ENCODE measurements at regions not wholly inside any gene's neighbourhood (a gene's known extent, or its start where the extent isn't known, plus 50 kb on each side); places are given as distances from the start of the nearest gene placed in this dataset.

DNA sequence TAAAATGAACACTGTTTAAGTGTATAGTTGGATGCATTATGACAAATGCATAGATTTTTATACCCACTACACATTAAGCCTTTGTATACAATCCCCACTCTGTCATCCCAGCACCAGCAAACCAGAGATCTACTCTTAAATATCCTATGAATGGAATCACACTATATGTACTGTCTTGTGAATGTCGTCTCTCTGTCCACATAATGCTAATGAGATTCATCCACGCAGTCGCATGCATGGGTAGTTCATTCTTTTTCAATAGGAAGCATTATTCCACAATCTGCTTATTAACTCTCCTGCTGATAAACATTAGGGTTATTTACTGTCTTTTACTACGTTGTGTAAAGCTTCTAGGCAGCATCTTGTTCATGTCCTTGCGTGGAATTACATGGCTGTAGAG is 892.3 kb downstream of the LTN1 start:
- Histone ChIP-seq H3K36me3 (ENCODE audit: control insufficient read depth, insufficient read depth, low read length) (no peaks in the 10 kb centered on the region), H3K27me3 (replicated peaks; ENCODE audit: control insufficient read depth, insufficient read depth, low read length) (no peaks in the 10 kb centered on the region), H3K4me3 (replicated peaks; ENCODE audit: low read depth, low read length) (no peak overlapping the region)
- no peak for DNase-seq (ENCODE audit: extremely low read depth, insufficient read length)
- TF ChIP-seq, protein P1, sequence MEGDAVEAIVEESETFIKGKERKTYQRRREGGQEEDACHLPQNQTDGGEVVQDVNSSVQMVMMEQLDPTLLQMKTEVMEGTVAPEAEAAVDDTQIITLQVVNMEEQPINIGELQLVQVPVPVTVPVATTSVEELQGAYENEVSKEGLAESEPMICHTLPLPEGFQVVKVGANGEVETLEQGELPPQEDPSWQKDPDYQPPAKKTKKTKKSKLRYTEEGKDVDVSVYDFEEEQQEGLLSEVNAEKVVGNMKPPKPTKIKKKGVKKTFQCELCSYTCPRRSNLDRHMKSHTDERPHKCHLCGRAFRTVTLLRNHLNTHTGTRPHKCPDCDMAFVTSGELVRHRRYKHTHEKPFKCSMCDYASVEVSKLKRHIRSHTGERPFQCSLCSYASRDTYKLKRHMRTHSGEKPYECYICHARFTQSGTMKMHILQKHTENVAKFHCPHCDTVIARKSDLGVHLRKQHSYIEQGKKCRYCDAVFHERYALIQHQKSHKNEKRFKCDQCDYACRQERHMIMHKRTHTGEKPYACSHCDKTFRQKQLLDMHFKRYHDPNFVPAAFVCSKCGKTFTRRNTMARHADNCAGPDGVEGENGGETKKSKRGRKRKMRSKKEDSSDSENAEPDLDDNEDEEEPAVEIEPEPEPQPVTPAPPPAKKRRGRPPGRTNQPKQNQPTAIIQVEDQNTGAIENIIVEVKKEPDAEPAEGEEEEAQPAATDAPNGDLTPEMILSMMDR (IDR thresholded peaks at IDR 0.05; ENCODE audit: insufficient read depth, low read length, poor library complexity, severe bottlenecking), result no peak

DNA sequence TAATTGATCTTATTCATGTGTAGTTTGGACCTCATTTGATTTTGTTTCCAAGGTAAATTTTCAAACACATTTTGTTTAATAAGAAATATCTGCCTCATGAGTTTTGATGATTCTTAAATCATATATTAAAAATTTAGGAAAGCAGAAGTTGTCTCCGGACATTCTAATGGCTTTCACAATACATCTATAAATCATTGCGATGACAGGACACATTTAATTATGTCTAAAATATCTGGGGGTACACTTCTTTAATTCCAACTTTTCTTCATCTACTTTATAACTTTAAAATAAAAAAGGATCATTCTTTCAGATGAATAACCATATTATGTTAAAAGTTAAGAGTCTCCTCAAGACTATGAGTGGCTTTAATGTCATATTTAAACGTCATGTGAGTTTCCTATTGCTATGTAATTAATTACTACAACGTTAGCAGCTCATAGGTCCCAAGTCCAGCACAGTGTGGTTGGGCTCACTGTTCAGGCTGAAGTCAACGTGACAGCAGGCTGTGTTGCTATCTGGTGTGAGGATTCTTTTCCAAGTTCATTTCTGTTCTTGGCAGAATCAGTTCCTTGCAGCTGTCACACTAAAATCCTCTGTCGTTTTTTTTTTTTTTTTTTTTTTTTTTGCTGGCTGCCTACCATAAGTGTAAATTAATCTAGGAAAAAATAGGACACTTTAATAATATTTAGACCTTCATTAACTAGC is 893.5 kb downstream of the LTN1 start:
- TF ChIP-seq, protein P1 (IDR thresholded peaks at IDR 0.05; ENCODE audit: insufficient read depth, low read length, poor library complexity, severe bottlenecking), result no peak
- Histone ChIP-seq H3K4me3 (replicated peaks; ENCODE audit: low read depth, low read length) (no peak overlapping the region), H3K27me3 (replicated peaks; ENCODE audit: control insufficient read depth, insufficient read depth, low read length) (no peaks in the 10 kb centered on the region), H3K36me3 (ENCODE audit: control insufficient read depth, insufficient read depth, low read length) (no peaks in the 10 kb centered on the region)
- DNase-seq (ENCODE audit: extremely low read depth, insufficient read length), result no peak

DNA sequence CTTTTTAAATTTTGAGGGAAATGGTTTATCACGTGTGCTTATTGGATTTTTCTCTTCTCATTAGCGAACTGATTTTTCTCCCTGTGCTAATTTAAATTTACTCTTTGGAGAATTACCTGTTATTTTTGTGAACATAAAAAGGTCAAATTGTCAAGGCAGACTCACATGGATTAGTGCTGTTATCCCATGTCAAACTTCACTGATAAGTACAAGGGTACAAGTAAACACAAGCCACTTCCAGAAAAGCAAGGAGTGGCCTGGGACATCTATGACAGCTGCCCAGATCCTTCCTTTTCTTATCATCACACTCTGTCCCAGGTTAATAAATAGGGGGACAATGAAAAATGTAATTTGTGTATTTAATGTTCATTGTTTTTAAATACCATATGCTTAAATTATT is 901.2 kb downstream of the LTN1 start:
- no peaks in the 10 kb centered on the region for H3K36me3 ChIP-seq (ENCODE audit: control insufficient read depth, insufficient read depth, low read length)
- no peak overlapping the region for H3K4me3 ChIP-seq (replicated peaks; ENCODE audit: low read depth, low read length)
- TF ChIP-seq, protein P1 (IDR thresholded peaks at IDR 0.05; ENCODE audit: insufficient read depth, low read length, poor library complexity, severe bottlenecking), result no peak
- H3K27me3 ChIP-seq (replicated peaks; ENCODE audit: control insufficient read depth, insufficient read depth, low read length), result no peaks in the 10 kb centered on the region
- DNase-seq (ENCODE audit: extremely low read depth, insufficient read length), result no peak

DNA sequence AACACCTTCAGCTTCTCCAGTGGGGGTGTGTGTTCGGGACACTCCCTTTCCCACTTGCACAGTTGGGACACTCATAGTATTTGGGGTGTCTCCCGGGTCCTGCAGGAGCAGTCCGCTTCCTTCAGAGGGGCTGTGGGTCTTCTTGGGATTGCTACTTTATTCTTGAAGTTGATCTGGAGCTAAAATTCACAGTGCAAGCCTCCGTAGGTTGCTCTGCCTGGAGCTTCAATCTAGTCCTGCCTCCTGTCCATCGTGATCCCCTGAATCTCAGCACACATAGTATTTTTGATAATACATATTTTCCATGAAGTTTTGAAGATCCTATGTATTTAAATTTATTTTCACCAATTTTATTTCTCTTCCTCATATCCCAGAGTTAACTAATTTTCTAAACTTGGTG is 902.1 kb downstream of the LTN1 start:
- Histone ChIP-seq H3K27me3 (replicated peaks; ENCODE audit: control insufficient read depth, insufficient read depth, low read length) (no peaks in the 10 kb centered on the region), H3K36me3 (ENCODE audit: control insufficient read depth, insufficient read depth, low read length) (no peaks in the 10 kb centered on the region), H3K4me3 (replicated peaks; ENCODE audit: low read depth, low read length) (no peak overlapping the region)
- no peak for DNase-seq (ENCODE audit: extremely low read depth, insufficient read length)
- TF ChIP-seq, protein P1 (IDR thresholded peaks at IDR 0.05; ENCODE audit: insufficient read depth, low read length, poor library complexity, severe bottlenecking), result no peak

DNA sequence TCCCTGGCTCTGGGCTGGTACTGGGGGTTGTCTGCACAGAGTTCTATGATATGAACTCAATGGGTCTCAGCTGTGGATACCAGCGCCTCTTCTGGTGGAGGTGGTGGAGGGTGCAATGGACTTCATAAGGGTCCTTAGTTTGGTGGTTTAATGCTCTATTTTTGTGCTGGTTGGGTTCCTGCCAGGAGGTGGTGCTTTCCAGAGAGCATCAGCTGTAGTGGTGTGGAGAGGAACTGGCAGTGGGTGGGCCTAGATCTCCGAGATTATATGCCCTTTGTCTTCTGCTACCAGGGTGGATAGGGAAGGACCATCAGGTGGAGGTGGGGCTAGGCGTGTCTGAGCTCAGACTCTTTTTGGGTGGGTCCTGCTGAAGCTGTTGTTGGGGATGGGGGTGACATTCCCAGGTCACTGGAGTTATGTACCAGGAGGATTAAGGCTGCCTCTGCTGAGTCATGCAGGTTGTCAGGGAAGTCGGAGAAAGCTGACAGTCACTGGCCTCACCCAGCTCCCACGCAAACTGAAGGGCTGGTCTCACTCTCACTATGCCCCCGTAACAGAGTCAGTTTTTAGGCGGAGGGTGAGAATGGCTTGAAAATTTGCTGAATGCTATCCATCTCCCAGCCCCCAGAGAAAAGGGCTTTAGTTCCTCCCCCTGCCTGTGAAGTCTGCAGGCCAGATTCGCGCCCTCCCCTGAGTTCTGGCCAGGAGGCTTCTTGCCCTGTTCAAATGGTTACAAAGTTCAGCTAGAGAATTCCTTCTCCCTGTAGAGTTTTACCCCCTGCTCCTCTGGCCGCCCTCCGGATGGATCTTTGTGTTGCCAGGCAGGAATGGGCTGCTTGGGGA is 902.9 kb downstream of the LTN1 start:
- Histone ChIP-seq H3K27me3 (replicated peaks; ENCODE audit: control insufficient read depth, insufficient read depth, low read length) (no peaks in the 10 kb centered on the region), H3K4me3 (replicated peaks; ENCODE audit: low read depth, low read length) (no peak overlapping the region), H3K36me3 (ENCODE audit: control insufficient read depth, insufficient read depth, low read length) (no peaks in the 10 kb centered on the region)
- TF ChIP-seq, protein P1 (IDR thresholded peaks at IDR 0.05; ENCODE audit: insufficient read depth, low read length, poor library complexity, severe bottlenecking), result no peak
- DNase-seq (ENCODE audit: extremely low read depth, insufficient read length), result no peak
